Kasumi-1 (cell line): ENCODE measurements at regions not wholly inside any gene's neighbourhood (a gene's known extent, or its start where the extent isn't known, plus 50 kb on each side); places are given as distances from the start of the nearest gene placed in this dataset.
"Not testable (repeated sequence)": the region's sequence is repeated elsewhere in the genome, so short reads cannot be mapped to it uniquely, and the experiment has no call there.

Experiments
- DNase-seq, 2 experiments: peaks; one replicate each; lab custom pipeline; 2025; lab: John Stamatoyannopoulos, UW

- no peak for DNase-seq
Observed at GRCh38 chrX:52261125-52261462, 76.4 kb downstream of the MAGED4 start.

DNA sequence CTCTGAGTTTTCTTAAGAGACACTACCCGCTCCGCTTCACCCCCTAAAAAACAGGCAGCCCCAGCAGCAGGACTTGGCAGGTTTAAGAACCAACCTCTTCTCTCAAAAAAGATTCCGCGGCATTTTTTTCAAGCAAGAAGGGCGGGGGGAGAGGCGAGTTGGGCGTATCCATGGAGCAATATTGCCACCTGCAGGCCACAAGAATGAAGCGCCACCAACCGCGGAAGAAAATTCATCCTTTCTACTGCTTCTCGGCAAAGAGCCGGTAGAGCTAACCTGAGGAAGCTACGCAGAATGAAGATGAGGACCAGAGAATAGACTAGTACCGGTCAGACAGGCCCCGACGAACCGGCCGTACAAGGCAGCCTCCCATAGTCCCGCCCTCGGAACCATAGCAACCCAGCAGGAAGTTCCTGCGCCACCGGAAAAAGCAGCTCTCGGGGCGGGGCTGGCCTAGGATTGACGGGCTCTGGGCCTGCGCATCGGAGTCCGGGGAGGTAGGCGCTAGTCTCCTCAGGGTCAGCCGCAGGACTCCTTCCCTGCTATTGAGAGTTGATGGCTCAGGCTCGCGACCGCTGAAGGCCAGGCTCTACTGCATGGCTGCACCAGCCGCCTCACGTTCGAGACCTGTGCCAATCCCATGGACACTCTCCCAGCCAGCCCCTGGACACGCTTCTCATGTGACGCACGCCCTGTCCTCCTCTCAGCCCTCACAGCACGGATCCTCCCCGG lies 76.9 kb downstream of the MAGED4 start:
- DNase-seq: peak; percentile 61 to 71

GRCh38 chrX:52262195-52262546 lies 77.5 kb downstream of the MAGED4 start:
- DNase-seq: no peak

DNA sequence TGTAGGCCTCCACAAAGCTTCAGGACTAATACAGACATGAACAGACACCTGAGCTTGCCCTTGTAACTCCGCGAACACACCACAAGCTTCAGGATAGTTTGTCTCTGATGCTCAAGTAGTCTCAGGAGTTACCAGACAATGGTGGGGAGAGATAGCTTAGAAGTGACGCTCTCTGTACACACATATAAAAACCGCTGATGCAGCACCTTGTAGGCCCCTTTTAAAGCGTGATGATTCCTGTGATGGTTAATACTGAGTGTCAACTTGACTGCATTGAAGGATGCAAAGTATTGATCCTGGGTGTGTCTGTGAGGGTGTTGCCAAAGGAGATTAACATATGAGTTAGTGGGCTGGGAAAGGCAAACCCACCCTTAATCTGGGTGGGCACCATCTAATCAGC lies 78.7 kb downstream of the MAGED4 start:
- no peak for DNase-seq

GRCh38 chrX:52265713-52266112 lies 81.0 kb downstream of the MAGED4 start:
- DNase-seq: no peak

GRCh38 chrX:52268502-52268901 lies 83.8 kb downstream of the MAGED4 start:
- not testable (repeated sequence) for DNase-seq

GRCh38 chrX:52270453-52271116 lies 85.9 kb downstream of the MAGED4 start:
- DNase-seq: no peak

- DNase-seq: peak; percentile 2 to 11
Observed at GRCh38 chrX:52271206-52271605, 86.5 kb downstream of the MAGED4 start.

GRCh38 chrX:52277666-52278065 lies 91.2 kb upstream of the XAGE2 start:
- no peak for DNase-seq

- peak; percentile 34 to 35 for DNase-seq
Observed at GRCh38 chrX:52280812-52281211, 88.0 kb upstream of the XAGE2 start.

GRCh38 chrX:52284865-52285264 lies 84.0 kb upstream of the XAGE2 start:
- DNase-seq: no peak

DNA sequence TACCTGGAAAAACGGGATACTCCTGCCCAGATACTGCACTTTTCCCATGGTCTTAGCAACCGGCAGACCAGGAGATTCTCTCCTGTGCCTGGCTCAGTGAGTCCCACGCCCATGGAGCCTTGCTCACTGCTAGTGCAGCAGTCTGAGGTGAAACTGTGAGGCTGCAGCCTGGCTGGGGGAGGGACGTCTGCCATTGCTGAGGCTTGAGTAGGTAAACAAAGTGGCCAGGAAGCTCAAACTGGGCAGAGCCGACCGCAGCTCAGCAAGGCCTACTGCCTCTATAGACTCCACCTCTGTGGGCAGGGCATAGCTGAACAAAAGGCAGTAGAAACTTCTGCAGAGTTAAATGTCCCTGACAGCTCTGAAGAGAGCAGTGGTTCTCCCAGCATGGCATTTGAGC lies 69.9 kb upstream of the XAGE2 start:
- DNase-seq: not testable (repeated sequence)

GRCh38 chrX:52308532-52308931 lies 60.3 kb upstream of the XAGE2 start:
- DNase-seq: not testable (repeated sequence)
